Smooth muscle cell (in vitro differentiated cells): ENCODE measurements at regions not wholly inside any gene's neighbourhood (a gene's known extent, or its start where the extent isn't known, plus 50 kb on each side); places are given as distances from the start of the nearest gene placed in this dataset.

Source experiments
- DNase-seq: peaks from one replicate; lab custom pipeline; 2025; ENCODE audit not compliant: unreplicated experiment; lab: John Stamatoyannopoulos, UW
- H2AFZ ChIP-seq: fragments of 200-600 bp; sonication (generic); 2 replicates; pipeline ENCODE4 v1.6.0; 2016; ENCODE audit warnings: antibody characterized with exemption, low read depth, mild to moderate bottlenecking
- H3F3A ChIP-seq: fragments of 200-600 bp; sonication (generic); 2 replicates; pipeline ENCODE4 v1.6.0; 2017; ENCODE audit warnings: antibody characterized with exemption, low read depth
- H3K27ac ChIP-seq: fragments of 200-600 bp; sonication (generic); 2 replicates; pipeline ENCODE4 v1.5.1; 2016; ENCODE audit warnings: low read depth, mild to moderate bottlenecking
- H3K27me3 ChIP-seq: fragments of 200-600 bp; sonication (generic); 2 replicates; pipeline ENCODE4 v1.6.1; 2016; ENCODE audit warnings: low read depth, mild to moderate bottlenecking
- H3K36me3 ChIP-seq: fragments of 200-600 bp; sonication (generic); 2 replicates; pipeline ENCODE4 v1.5.1; 2016; ENCODE audit warnings: low read depth
- H3K4me1 ChIP-seq: fragments of 200-600 bp; sonication (generic); 2 replicates; pipeline ENCODE4 v1.5.1; 2016; ENCODE audit warnings: low read depth
- H3K4me2 ChIP-seq: fragments of 200-600 bp; sonication (generic); 2 replicates; pipeline ENCODE4 v1.6.0; 2016; ENCODE audit warnings: mild to moderate bottlenecking
- H3K4me3 ChIP-seq: fragments of 200-600 bp; sonication (generic); 2 replicates; pipeline ENCODE4 v1.5.1; 2016; ENCODE audit warnings: mild to moderate bottlenecking
- H3K79me2 ChIP-seq: fragments of 200-600 bp; sonication (generic); 2 replicates; pipeline ENCODE4 v1.6.0; 2016; ENCODE audit warnings: low read depth, mild to moderate bottlenecking
- H3K9ac ChIP-seq: fragments of 200-600 bp; sonication (generic); 2 replicates; pipeline ENCODE4 v1.6.0; 2016; ENCODE audit warnings: low read depth
- H3K9me3 ChIP-seq: fragments of 200-600 bp; sonication (generic); replicated peaks from 2 replicates; pipeline ENCODE4 v1.5.1; 2016; ENCODE audit warnings: low read depth
- H4K20me1 ChIP-seq: fragments of 200-600 bp; sonication (generic); 2 replicates; pipeline ENCODE4 v1.6.0; 2016; ENCODE audit warnings: low read depth
- WGBS: methylation state at CpG from one replicate; pipeline ENCODE4 v1.1.7; 2016; ENCODE audit warnings: low lambda C conversion rate; 5-methylcytosine and 5-hydroxymethylcytosine counted together
- TF ChIP-seq, protein P1 (sequence below): fragments of 200-600 bp; sonication (generic); IDR thresholded peaks from 2 replicates; pipeline ENCODE4 v1.5.1; 2017; ENCODE audit warnings: borderline replicate concordance, mild to moderate bottlenecking, antibody characterized with exemption; ENCODE audit not compliant: insufficient read depth, poor library complexity, severe bottlenecking

DNA sequence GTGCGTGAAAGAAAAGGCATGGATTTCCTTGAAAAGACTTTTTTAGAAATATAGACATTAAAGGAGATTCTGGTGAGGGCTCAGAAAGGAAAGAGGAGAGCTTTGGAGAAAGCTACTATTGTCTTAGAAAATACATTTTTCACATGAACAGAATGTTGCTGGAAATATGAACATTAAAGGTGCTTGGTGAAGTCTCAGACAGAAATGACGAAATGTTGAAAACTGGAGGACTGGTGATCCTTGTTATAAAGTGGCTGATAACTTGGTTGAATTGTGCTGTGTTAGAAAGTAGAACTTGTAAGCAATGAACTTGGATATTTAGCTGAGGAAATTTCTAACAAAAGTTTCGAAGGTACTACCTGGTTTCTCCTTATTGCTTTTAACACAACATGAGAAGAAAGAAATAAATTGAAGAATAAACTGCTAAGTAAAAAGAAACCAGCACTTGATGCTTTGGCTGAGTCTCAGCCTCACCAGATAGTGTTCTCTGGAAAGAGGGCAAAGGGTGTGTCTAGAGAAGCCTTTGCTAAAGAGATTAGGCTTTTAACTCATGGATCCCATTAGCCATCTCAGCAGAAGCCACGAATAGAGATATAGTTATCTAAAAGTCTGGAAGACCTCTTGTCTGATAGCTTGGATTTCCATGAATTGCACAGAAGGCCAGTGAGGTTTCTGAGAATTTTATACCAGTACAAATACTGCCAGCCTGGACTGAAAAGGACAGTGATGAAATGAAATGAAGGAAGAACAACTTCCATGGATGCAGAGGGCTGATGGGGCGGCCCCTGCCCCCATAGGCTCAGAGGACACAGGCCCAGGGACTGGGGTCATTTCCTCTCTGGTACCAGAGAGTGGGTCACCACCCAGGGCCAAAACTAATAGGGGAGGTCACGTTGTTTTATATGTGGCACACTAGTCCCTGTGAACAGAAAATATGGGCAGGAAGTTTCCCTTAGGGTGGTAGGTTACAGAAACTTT is 91.5 kb downstream of the RPL22L1 start:
- Histone ChIP-seq H4K20me1 (no peaks in the 10 kb centered on the region), H3K4me2 (no peak overlapping the region), H3K4me1 (no peaks in the 10 kb centered on the region), H3K4me3 (no peak overlapping the region), H3K27me3 (no peaks in the 10 kb centered on the region), H3F3A (no peaks in the 10 kb centered on the region), H3K27ac (no peak overlapping the region), H3K36me3 (no peaks in the 10 kb centered on the region), H3K79me2 (no peaks in the 10 kb centered on the region), H3K9me3 (no peaks in the 10 kb centered on the region), H2AFZ (no peak overlapping the region), H3K9ac (no peak overlapping the region)
- WGBS = 81% methylated on average over 6 of the region's 6 CpGs
- TF ChIP-seq, protein P1, sequence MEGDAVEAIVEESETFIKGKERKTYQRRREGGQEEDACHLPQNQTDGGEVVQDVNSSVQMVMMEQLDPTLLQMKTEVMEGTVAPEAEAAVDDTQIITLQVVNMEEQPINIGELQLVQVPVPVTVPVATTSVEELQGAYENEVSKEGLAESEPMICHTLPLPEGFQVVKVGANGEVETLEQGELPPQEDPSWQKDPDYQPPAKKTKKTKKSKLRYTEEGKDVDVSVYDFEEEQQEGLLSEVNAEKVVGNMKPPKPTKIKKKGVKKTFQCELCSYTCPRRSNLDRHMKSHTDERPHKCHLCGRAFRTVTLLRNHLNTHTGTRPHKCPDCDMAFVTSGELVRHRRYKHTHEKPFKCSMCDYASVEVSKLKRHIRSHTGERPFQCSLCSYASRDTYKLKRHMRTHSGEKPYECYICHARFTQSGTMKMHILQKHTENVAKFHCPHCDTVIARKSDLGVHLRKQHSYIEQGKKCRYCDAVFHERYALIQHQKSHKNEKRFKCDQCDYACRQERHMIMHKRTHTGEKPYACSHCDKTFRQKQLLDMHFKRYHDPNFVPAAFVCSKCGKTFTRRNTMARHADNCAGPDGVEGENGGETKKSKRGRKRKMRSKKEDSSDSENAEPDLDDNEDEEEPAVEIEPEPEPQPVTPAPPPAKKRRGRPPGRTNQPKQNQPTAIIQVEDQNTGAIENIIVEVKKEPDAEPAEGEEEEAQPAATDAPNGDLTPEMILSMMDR = no peak
- no peak for DNase-seq

DNA sequence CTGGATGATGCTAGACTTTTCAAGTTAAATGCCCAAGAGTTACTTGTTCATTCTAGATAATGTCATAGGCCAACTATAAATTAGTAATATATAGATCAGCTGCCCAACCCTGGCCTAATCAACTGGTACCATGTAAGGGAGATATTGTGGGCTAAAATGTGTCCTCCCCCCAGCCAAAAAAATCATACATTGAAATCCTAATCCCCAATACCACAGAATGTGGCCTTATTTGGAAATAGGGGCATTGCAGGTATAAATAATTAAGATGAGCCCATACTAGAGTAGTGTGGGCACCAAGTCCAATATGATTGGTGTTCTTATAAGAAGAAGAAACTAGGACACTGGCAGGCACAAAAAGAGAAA is 92.5 kb downstream of the RPL22L1 start:
- Histone ChIP-seq H3K79me2 (no peaks in the 10 kb centered on the region), H3K27me3 (no peaks in the 10 kb centered on the region)
- no peak for DNase-seq

DNA sequence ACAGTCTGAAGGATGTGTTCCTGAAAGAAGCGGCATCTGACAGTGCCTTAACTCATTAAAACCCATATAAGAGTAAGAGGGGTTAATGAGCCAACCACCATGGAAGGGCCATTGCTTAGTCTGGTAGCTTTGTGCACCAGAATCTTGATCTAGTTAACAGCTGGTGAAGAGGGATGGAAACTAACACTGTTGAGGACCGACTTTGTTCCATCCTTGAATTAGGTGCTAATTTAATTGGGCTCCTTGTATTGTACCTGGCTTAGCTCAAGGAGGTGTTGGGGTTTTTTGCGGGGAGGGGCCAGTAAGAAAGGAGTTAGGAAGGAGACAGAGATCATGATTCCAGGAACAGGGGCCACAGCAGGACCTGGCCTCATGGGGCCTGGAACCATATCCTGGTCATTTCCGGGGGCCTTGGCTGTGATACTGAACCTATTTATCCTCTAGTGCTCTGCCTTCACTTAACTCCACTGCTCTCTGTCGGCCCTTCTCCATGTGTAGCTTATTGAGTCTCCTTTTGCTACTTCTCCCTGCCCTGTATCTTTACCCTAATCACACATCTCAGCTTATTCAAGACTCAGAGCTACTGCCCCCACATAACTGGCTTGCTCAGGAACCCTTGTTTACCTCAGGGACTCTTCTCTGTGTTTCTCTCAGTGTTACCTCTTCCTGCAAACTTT is 93.0 kb downstream of the RPL22L1 start:
- Histone ChIP-seq H4K20me1 (no peaks in the 10 kb centered on the region), H3K4me2 (no peak overlapping the region), H3K4me1 (no peaks in the 10 kb centered on the region), H3K27ac (no peak overlapping the region), H3K4me3 (no peak overlapping the region), H3K27me3 (no peaks in the 10 kb centered on the region), H3K36me3 (no peaks in the 10 kb centered on the region), H3K79me2 (no peaks in the 10 kb centered on the region), H2AFZ (no peak overlapping the region), H3K9ac (no peak overlapping the region), H3K9me3 (no peaks in the 10 kb centered on the region), H3F3A (no peaks in the 10 kb centered on the region)
- TF ChIP-seq, protein P1 = no peak
- WGBS = 94% methylated on average over 5 of the region's 5 CpGs
- DNase-seq = no peak

More for the DNA sequence above, 92.5 kb downstream of the RPL22L1 start:
- Histone ChIP-seq H3K9ac (no peak overlapping the region), H3K36me3 (no peaks in the 10 kb centered on the region), H3K4me2 (no peak overlapping the region), H3F3A (no peaks in the 10 kb centered on the region), H3K9me3 (no peaks in the 10 kb centered on the region), H2AFZ (no peak overlapping the region), H3K4me1 (no peaks in the 10 kb centered on the region), H4K20me1 (no peaks in the 10 kb centered on the region), H3K4me3 (no peak overlapping the region), H3K27ac (no peak overlapping the region)
- TF ChIP-seq, protein P1 = no peak
